Astrocyte of the cerebellum (primary cell): ENCODE measurements at regions not wholly inside any gene's neighbourhood (a gene's known extent, or its start where the extent isn't known, plus 50 kb on each side); places are given as distances from the start of the nearest gene placed in this dataset.

Experiments
- DNase-seq: peaks from one replicate; pipeline ENCODE4 v3.0.0-alpha.2; 2011; ENCODE audit warnings: low read depth
- H3K4me3 ChIP-seq: 2 replicates; pipeline ENCODE4 v1.5.1; 2011; ENCODE audit warnings: mild to moderate bottlenecking, low read depth, low read length, moderate library complexity
- in situ Hi-C: cut with HindIII; loops from 2 replicates; pipeline ENCODE4 v1.10.0; 2017; ENCODE audit warnings: low sequenced_read_pairs
- TF ChIP-seq, protein P1 (sequence below): IDR thresholded peaks from 2 replicates; pipeline ENCODE4 v1.5.1; 2012; ENCODE audit warnings: low read length, low read depth, moderate library complexity, mild to moderate bottlenecking; ENCODE audit errors: missing control alignments

DNA sequence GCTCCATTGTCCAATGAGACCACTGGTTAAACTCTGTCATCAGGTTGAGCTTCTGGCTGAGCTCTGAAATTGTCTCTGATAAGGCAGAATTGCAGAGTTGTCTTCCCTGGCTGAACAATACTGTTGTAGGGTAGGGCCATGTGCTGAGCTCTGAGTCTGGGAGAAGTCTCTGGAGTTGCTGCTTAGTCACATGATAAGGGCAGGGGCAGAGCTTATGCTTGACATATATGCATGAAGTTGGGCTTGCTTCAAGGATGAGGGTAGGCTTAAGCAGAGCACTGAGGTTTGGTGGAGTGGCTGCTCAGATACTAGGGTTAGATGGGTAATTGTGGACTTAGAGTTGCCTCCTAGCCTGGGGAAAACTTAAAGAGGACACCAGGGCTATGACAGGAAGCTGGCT, 946.3 kb upstream of the MIR17HG start:
- in situ Hi-C loops = no loop called here
- TF ChIP-seq, protein P1, sequence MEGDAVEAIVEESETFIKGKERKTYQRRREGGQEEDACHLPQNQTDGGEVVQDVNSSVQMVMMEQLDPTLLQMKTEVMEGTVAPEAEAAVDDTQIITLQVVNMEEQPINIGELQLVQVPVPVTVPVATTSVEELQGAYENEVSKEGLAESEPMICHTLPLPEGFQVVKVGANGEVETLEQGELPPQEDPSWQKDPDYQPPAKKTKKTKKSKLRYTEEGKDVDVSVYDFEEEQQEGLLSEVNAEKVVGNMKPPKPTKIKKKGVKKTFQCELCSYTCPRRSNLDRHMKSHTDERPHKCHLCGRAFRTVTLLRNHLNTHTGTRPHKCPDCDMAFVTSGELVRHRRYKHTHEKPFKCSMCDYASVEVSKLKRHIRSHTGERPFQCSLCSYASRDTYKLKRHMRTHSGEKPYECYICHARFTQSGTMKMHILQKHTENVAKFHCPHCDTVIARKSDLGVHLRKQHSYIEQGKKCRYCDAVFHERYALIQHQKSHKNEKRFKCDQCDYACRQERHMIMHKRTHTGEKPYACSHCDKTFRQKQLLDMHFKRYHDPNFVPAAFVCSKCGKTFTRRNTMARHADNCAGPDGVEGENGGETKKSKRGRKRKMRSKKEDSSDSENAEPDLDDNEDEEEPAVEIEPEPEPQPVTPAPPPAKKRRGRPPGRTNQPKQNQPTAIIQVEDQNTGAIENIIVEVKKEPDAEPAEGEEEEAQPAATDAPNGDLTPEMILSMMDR = no peak
- no peak overlapping the region for H3K4me3 ChIP-seq
- DNase-seq = no peak

DNA sequence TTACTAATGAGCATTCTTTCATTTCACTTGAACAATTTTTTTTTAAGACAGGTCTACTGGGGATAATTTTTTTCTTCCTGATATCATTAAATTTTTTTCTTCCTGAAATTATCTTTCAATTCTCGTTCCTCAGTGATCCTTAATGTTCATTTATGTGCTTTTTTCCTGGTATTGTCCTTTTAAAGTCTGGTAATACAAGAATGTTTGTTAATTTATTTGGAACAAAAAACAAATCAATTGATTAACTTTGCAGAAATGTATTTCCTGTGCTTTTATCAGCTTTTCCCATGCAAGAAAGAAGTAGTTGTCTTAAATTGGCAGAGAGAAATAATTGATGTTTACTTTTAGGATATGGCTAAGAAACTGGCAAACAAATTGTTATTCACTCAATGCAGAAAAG, 945.4 kb upstream of the MIR17HG start:
- in situ Hi-C loops = no loop called here
- H3K4me3 ChIP-seq = no peak overlapping the region
- no peak for DNase-seq
- TF ChIP-seq, protein P1 = no peak

- in situ Hi-C loops = no loop called here
- no peak overlapping the region for H3K4me3 ChIP-seq
- TF ChIP-seq, protein P1 = no peak
- no peak for DNase-seq
These were observed 944.9 kb upstream of the MIR17HG start for GRCh38 chr13:90402613-90403012.

GRCh38 chr13:90403330-90404082, 944.0 kb upstream of the MIR17HG start:
- no peak for DNase-seq
- in situ Hi-C loops = no loop called here
- no peak overlapping the region for H3K4me3 ChIP-seq
- TF ChIP-seq, protein P1 = no peak

DNA sequence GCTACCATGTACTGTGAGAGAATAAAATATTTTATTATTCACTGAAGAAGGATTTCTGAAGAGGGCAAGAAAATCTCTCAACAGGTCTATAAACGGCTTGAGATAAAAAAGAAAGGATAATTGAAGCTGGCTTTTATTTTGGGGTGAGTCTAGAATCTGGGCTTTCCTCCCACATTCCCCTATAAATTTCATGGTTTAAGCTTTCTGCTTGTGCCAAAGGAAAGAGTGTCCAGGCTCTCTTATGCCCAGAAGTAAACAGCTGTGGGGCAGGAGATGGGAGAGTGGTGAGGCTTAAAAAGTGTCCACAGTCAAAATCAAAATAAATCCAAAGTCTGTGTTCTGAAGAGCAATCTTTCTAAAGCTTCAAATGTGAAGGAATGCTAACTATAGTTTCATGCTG, 942.2 kb upstream of the MIR17HG start:
- TF ChIP-seq, protein P1 = no peak
- DNase-seq = no peak
- in situ Hi-C loops = loop anchor here (5.0 kb wide), 1 partner anchor 82 kb away; no protein-coding TSS in a partner anchor
- no peak overlapping the region for H3K4me3 ChIP-seq

DNA sequence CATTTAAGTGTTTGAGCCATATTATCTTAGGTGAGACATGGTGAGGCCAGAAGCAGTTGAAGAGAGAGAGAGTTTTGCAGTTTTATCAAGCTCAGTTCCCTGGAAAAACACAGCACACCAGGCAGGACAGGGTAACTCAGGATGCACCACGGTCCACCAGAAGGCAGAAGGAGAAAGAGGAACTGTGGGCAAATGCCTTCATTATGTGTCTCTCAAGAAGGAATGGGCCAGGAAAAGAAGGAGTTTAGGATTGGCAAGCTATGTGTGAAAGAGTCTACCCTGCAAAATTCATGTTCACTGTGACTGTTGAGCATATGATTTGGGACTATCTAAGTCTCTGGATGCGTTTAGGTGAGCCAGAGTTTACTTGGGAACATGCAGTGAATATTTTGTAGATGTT, 934.5 kb upstream of the MIR17HG start:
- TF ChIP-seq, protein P1 = no peak
- H3K4me3 ChIP-seq = no peak overlapping the region
- DNase-seq = no peak
- in situ Hi-C loops = no loop called here
